Transverse colon (tissue), 4 donors: ENCODE measurements at regions not wholly inside any gene's neighbourhood (a gene's known extent, or its start where the extent isn't known, plus 50 kb on each side); places are given as distances from the start of the nearest gene placed in this dataset.

Source experiments
- DNase-seq: peaks from one replicate; pipeline ENCODE4 v3.0.0-alpha.2; 2019
- H3K27ac ChIP-seq, 4 donors: fragments of 200-600 bp; sonication (generic); 2 replicates each; pipeline ENCODE4 v1.5.1; 2016 to 2018; ENCODE audit warnings: inconsistent platforms in 4 of 4
- H3K27me3 ChIP-seq: fragments of 200-600 bp; sonication (generic); 2 replicates; pipeline ENCODE4 v1.5.1; 2017; ENCODE audit warnings: inconsistent platforms
- H3K36me3 ChIP-seq, 4 donors: fragments of 200-600 bp; sonication (generic); 2 replicates each; pipeline ENCODE4 v1.5.1; 2017 to 2019; ENCODE audit warnings: inconsistent platforms in 4 of 4
- H3K4me1 ChIP-seq, 4 donors: fragments of 200-600 bp; sonication (generic); 2 replicates each; pipeline ENCODE4 v1.5.1; 2017 to 2020; ENCODE audit warnings: inconsistent platforms in 4 of 4
- H3K4me3 ChIP-seq, 4 donors: fragments of 200-600 bp; sonication (generic); 1 replicate in 1 of 4; 2 replicates in 3 of 4; pipeline versions ENCODE4 v1.5.1 to v1.6.1; 2017 to 2019; ENCODE audit warnings: inconsistent platforms in 4 of 4
- H3K9me3 ChIP-seq, 2 donors: fragments of 200-600 bp; sonication (generic); 2 replicates each; pipeline ENCODE4 v1.5.1; 2017 to 2019; ENCODE audit warnings: inconsistent platforms in 2 of 2
- EP300 ChIP-seq: sonication (generic); formaldehyde crosslinking; IDR thresholded peaks from one replicate; pipeline ENCODE4 v1.6.1; 2017; ENCODE audit warnings: antibody characterized with exemption, low read depth
- POLR2A ChIP-seq: fragments of 450-650 bp; IDR thresholded peaks from one replicate; pipeline ENCODE4 v1.6.1; 2016; ENCODE audit warnings: antibody characterized with exemption, mild to moderate bottlenecking, moderate library complexity
- POLR2AphosphoS5 ChIP-seq, 3 donors: sonication (generic); formaldehyde crosslinking; IDR thresholded peaks; one replicate each; pipeline ENCODE4 v1.6.1; 2016; ENCODE audit warnings: antibody characterized with exemption in 3 of 3
- WGBS, 2 donors: methylation state at CpG; one replicate each; pipeline ENCODE4 v1.1.5; 2018; ENCODE audit warnings: low coverage in 1 of 2; 5-methylcytosine and 5-hydroxymethylcytosine counted together
- in situ Hi-C, 4 donors: fragments of 200-750 bp; cut with MboI; loops; one replicate each; pipeline versions ENCODE4 v1.15.0 to v1.15.1; 2017; ENCODE audit warnings: low sequenced_read_pairs in 3 of 4, low pct_ligation_motif_present in 1 of 4, low pct_unique_long_range_greater_than_20kb in 1 of 4
- intact Hi-C: fragments of 100-400 bp; cut with DNase I; formaldehyde crosslinking; loops from one replicate; pipeline ENCODE4 v1.15.1; 2023; ENCODE audit warnings: low total_unique reads
- TF ChIP-seq, protein P1 (sequence below), 5 experiments: fragments of 200-600 bp in 3 of 5; fragments of 450-650 bp in 2 of 5; sonication (generic) in 3 of 5; IDR thresholded peaks; 1 replicate in 2 of 5; 2 replicates in 3 of 5; pipeline ENCODE4 v1.5.1; 2016 to 2017; ENCODE audit warnings: antibody characterized with exemption in 5 of 5, inconsistent platforms in 3 of 5, mild to moderate bottlenecking in 2 of 5, moderate library complexity in 1 of 5

DNA sequence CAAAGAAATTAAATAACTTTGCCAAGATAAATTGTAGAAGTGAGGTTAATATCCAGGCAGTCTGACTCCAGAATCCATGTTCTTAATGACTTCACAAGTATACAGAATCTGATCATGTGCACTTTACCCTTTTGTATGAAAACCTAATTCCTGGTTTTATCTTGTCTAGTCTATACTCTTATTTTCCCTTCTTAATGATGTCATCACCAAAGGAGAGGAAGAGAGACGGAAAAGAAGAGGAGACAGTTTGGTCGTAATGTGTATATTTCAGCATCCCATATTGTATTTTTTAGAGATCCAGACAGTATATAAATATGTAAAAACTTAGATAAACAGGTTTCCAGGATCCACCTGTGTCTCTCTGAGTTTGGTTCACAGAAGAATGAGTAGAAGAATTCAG lies 159.9 kb upstream of the MDFIC start:
- no peak for TF ChIP-seq POLR2A
- no peak for TF ChIP-seq EP300
- TF ChIP-seq, protein P1, sequence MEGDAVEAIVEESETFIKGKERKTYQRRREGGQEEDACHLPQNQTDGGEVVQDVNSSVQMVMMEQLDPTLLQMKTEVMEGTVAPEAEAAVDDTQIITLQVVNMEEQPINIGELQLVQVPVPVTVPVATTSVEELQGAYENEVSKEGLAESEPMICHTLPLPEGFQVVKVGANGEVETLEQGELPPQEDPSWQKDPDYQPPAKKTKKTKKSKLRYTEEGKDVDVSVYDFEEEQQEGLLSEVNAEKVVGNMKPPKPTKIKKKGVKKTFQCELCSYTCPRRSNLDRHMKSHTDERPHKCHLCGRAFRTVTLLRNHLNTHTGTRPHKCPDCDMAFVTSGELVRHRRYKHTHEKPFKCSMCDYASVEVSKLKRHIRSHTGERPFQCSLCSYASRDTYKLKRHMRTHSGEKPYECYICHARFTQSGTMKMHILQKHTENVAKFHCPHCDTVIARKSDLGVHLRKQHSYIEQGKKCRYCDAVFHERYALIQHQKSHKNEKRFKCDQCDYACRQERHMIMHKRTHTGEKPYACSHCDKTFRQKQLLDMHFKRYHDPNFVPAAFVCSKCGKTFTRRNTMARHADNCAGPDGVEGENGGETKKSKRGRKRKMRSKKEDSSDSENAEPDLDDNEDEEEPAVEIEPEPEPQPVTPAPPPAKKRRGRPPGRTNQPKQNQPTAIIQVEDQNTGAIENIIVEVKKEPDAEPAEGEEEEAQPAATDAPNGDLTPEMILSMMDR (IDR thresholded peaks at IDR 0.05), result no peak
- no peak for TF ChIP-seq POLR2AphosphoS5 (IDR thresholded peaks at IDR 0.05)
- DNase-seq, result no peak
- intact Hi-C loops, result no loop called here
- no peaks in the 10 kb centered on the region for H3K9me3 ChIP-seq
- no peak overlapping the region for H3K27ac ChIP-seq
- peaks cover 0 to 7% (median 0%) of the 10 kb centered on the region in 4 donors for H3K4me1 ChIP-seq
- no peaks in the 10 kb centered on the region for H3K27me3 ChIP-seq
- 88% methylated on average over 2 of the region's 2 CpGs for WGBS, 2 donors
- in situ Hi-C loops, result no loop called here
- no peak overlapping the region for H3K4me3 ChIP-seq
- no peaks in the 10 kb centered on the region for H3K36me3 ChIP-seq

DNA sequence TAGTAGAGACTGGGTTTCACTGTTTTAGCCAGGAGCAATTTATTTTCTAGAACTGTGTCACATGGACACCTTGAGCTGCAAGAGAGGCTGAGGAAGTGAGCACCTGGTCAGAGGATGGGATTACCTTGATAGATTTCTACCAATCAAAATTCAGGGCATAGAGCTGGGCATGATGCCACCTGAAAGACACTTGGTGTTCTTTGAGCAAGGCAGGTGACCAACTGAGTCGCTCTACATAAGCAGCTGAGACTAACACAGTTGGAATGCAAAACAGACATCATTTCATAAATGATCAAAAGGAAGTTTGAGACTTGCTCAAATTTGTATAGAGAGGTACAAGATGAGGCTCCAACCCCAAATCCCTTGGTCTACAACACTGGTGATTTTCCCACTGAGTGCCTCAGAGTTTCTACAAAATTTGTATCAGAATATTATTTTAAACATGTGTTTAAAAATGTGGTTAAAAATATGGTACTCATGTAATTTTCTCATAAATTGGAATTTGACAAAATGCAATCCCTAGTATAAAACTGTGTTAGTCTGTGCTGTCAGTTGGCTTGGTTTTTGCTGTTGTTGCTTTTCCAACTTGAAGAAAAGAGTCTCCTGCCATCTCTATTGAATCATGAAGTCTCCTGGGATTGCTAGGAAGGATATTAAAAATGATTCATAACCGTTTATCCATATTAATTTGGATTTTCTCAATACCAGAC lies 156.4 kb upstream of the MDFIC start:
- TF ChIP-seq POLR2A (no peak), EP300 (no peak), POLR2AphosphoS5 (IDR thresholded peaks at IDR 0.05) (no peak)
- TF ChIP-seq, protein P1 (IDR thresholded peaks at IDR 0.05), result no peak
- intact Hi-C loops, result no loop called here
- DNase-seq, result no peak
- no peaks in the 10 kb centered on the region for H3K4me1 ChIP-seq
- in situ Hi-C loops, result no loop called here
- no peaks in the 10 kb centered on the region for H3K9me3 ChIP-seq
- no peaks in the 10 kb centered on the region for H3K27me3 ChIP-seq
- WGBS, 2 donors, result 73 to 82% methylated on average over 1 to 2 of the region's 2 CpGs
- H3K4me3 ChIP-seq, result no peak overlapping the region
- no peak overlapping the region for H3K27ac ChIP-seq
- H3K36me3 ChIP-seq, result no peaks in the 10 kb centered on the region

DNA sequence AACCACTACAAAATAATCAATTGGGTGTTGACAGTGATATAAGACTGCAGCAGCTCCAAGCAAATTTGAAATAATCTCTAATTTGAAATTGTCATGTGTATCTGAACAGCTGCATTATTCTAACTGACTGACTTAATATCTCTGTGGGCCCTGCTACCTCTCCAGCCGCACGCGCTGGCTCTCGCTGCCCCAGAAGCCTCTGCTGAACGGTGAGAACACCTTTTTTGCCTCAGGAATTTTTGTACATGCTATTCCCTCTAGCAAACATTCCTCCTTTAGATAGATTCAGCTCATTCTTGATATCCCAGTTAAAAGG lies 155.9 kb upstream of the MDFIC start:
- DNase-seq, result no peak
- no peaks in the 10 kb centered on the region for H3K36me3 ChIP-seq
- 88% methylated on average over 5 of the region's 5 CpGs; no CpG with 5 or more reads in 1 of the 2 donors for WGBS, 2 donors
- H3K27me3 ChIP-seq, result no peaks in the 10 kb centered on the region
- H3K27ac ChIP-seq, result no peak overlapping the region
- H3K9me3 ChIP-seq, result no peaks in the 10 kb centered on the region
- no peaks in the 10 kb centered on the region for H3K4me1 ChIP-seq
- intact Hi-C loops (no loop called here), in situ Hi-C loops (no loop called here)
- TF ChIP-seq, protein P1 (IDR thresholded peaks at IDR 0.05), result no peak
- TF ChIP-seq POLR2AphosphoS5 (IDR thresholded peaks at IDR 0.05) (no peak), POLR2A (no peak), EP300 (no peak)
- no peak overlapping the region for H3K4me3 ChIP-seq

DNA sequence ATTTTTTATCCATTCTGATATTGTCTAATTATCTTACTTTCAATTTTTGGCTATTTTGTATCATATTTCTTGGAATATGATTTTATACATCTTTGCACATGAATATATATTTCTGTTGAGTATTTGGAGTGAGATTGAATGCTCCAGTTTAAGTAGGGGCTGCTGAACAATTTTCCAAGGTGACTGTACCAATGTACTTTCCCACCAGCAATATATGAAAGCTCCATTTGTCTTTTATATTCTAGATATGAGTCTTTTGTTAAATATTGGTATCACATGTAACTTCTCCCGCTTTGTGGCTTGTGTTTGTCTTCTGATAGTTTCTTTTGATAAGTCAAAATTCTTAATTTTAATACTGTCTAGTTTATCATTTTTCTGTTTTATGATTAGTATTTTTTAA lies 144.6 kb upstream of the MDFIC start:
- Histone ChIP-seq H3K27ac (no peak overlapping the region), H3K4me1 (no peaks in the 10 kb centered on the region), H3K27me3 (no peaks in the 10 kb centered on the region), H3K36me3 (no peaks in the 10 kb centered on the region), H3K4me3 (no peak overlapping the region), H3K9me3 (no peaks in the 10 kb centered on the region)
- intact Hi-C loops, result no loop called here
- in situ Hi-C loops, result no loop called here
- WGBS, 2 donors, result 76 to 80% methylated on average over 1 of the region's 1 CpG
- no peak for DNase-seq
- no peak for TF ChIP-seq EP300
- no peak for TF ChIP-seq POLR2A
- TF ChIP-seq POLR2AphosphoS5 (IDR thresholded peaks at IDR 0.05), result no peak
- TF ChIP-seq, protein P1 (IDR thresholded peaks at IDR 0.05), result no peak
